SW480 (cell line): ENCODE measurements at regions not wholly inside any gene's neighbourhood (a gene's known extent, or its start where the extent isn't known, plus 50 kb on each side); places are given as distances from the start of the nearest gene placed in this dataset.

Source experiments
- DNase-seq: peaks from one replicate; pipeline ENCODE4 v3.0.0-alpha.2; 2016; ENCODE audit warnings: low spot score

DNA sequence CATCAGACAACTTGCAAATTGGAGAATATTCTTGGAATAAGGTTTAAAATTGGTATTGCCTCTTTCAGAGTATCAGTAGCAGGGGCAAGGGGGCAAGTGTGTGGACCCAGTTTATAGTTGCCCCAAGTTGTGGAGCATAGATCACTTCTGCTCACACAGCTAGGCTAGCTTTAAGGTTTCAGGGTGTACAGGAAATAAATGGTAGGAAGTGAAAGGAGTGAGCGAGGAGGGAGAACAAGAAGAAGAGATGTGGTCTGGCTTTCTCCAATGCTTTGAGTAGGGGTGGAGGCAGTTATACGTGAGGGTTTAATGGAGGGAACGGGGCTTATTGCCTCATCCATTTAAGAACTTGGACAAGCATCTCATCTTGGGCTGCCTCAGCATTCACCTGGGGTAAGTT is 290.0 kb upstream of the CFAP20DC start:
- no peak for DNase-seq

DNA sequence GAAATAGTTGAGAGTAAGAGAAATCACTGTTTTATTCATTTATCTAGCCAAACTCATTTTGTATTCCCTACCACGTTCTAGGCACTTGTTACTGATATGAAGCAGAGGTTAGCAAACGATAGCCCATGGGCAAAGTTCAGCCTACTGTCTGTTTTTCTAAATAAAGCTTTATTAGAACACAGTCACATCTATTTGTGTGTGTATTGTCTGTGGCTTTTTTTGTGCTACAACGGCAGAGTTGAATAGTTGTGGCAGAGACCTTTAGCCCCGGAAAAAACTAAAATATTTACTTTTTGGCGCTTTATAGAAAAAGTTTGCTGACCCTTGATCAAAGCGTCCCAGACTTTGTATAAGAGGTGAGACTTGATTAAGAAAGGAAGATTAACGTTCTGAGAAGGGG is 289.1 kb upstream of the CFAP20DC start:
- DNase-seq = no peak

DNA sequence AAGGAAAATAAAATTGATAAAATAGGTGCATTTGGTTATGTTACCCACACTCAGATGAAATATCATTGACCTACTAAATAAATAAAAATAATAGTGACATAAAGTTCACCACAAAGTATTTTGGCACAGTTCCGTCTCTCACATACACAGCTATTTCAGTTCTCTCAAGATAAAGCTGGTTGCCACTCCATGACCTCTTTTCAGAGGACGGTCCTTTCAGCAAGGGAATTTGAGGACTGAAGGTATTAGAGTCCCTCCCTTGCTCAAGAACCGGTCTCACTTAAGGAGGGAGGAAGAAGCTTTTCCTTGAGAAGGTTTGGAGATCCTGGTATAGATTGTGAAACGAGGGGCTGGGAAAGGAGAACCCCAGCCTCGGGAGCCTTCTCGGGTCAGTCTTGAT is 285.5 kb upstream of the CFAP20DC start:
- DNase-seq = no peak

GRCh38 chr3:59334585-59334984 is 284.8 kb upstream of the CFAP20DC start:
- DNase-seq = no peak

DNA sequence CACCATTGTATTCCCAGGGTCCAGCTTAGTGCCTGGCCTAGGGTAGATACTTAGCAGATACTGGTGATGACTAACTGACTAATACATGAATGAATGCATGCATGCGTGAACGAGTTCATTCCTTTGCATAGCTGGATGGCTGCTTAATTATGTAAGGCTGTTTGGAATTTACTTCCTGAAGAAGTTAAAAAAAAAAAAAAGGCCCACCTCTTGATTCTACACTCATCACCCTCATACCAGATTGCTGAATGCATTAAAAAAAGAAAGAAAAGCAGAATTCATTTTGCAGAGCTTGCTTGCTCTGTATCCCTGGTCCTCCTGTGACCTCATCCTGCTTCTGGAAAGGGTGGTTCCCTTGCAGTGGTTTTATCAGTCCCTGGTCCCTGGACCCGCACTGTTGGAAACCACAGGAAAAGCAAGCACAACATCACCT is 277.6 kb upstream of the CFAP20DC start:
- peak; percentile 64 for DNase-seq

GRCh38 chr3:59326246-59327024 is 276.6 kb upstream of the CFAP20DC start:
- no peak for DNase-seq

DNA sequence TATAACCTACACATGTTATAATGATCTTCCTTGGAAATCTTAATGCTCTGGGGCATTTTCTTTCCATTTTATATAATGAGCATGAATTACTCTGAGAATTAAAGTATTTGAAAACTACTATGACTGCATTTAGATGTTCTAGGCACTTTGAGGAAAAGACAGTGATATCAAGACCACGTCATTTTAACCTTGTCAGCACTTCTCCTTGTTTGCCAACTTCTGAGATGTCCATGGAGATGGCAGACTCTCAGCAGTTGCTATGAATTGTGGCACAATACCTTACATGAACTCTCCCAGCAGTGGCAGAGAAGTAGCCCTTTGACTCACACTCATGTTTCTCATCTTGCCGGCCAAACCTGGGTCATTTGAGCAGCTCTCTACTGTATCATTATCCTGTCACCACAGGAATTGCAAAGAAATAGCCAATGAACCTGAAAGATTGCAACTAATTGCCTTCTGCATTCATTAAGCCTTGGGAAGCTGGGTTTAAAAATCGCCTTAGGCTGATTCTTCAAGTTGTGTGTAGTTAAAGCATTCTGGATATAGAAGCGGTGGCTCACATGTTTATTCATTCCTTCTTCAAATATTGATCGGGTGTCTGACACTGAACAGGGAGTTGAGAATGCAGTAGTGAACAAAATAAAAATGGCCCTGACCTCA is 272.2 kb upstream of the CFAP20DC start:
- DNase-seq = no peak

- DNase-seq = no peak
Observed at GRCh38 chr3:59320080-59320479, 270.3 kb upstream of the CFAP20DC start.

DNA sequence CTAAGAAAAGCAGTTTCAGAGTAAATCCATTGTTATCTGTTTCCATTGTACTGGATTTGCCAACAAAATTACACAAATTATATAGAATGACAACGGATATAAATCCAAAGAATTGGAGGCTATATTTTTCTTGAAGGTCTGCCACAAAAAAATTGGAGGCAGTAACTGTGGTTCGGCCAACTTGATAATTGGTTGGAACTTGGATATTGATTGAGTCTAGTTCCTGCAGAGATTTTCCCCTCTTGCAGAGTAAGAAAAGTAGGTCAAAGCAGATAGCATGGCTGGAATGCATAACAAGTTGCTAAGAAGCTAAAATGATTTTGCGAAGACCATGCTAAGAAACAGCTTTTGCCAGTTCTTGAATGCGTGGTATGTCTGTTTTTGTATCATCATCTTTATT is 269.6 kb upstream of the CFAP20DC start:
- no peak for DNase-seq

GRCh38 chr3:59318881-59319280 is 269.1 kb upstream of the CFAP20DC start:
- no peak for DNase-seq

DNA sequence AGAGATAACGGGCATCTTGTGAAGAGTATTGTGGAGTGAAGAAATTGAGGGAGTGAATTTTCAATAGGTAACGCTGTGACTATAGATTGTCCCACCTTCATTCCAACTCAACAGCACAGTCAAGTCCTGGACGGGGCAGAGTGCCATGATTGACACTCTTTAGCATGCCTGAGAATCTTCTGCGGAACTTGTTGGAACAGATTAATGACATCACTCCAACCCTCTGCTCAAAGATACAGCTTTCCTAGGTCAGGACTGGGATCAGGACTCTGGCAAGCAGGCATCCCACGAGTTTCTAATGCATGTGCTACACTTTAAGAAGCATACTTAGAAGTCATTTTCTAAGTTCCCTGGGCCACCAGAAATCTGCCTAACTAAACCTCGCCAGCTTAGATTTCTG is 267.6 kb upstream of the CFAP20DC start:
- no peak for DNase-seq

DNA sequence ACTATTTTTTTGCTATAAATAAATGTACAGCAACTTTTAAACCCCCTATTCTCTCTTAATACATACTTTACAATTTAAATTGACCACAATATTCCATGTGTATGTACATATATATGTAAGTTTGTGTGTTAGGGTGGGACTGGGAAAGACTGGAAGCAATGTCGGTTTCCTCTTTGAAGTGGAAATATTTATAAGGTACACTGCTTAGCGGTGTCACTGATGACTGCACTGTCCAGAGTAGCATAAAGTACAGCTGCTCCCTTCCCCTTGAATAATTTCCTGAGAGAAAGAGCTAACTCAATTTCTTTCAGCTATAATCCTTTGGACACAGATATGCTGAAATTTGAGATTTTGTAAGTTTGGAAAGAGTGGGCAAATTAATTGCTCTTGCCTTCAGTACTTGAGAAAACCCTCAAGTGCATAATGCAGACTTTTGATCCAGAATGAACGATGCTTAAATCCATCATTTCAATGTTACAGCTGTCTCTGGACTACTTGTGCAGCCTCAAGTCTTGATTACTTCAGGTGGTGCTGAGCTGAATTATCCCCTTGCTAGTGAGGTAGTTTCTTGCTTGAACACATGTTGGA is 267.0 kb upstream of the CFAP20DC start:
- DNase-seq = peak; percentile 87

- peak; percentile 36 for DNase-seq
Observed at GRCh38 chr3:59313365-59313764, 263.5 kb upstream of the CFAP20DC start.

DNA sequence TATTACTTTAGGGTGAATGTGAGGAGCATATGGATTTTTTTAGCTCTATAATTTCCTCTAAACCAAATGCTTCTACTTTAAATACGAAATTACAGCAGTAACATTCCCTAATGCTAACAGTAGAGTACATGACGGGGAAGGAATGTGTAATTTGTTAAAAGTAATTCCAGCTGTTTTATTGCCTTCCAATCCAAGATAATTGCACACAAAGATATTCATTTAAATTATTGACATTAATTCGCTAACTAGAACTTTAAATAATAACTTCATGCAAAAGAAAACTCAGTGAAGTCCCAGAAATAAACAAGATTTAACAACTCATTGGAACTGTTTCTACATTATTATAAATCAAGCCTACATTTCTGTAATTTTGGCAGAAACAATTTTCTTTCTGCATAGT is 261.4 kb upstream of the CFAP20DC start:
- no peak for DNase-seq

DNA sequence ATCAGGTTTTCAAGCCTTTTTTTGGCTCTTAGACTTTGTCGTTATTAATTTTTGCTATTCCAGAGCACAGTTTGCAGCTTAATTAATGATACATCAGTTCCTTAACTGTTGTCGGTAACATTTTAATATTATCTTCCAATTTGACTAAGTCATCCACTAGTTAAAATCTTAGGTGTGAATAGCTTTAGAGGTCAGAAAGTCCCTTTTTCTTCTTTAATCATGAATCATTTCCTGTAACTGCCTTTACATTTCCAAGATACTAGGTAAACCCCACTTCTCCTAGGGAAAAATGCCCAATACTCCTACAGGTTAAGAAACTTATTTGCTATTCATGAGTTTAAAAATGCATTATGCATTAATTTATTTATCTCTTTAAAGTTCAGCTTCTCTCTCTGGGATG is 260.9 kb upstream of the CFAP20DC start:
- DNase-seq = no peak

GRCh38 chr3:59308684-59309083 is 258.9 kb upstream of the CFAP20DC start:
- DNase-seq = no peak

DNA sequence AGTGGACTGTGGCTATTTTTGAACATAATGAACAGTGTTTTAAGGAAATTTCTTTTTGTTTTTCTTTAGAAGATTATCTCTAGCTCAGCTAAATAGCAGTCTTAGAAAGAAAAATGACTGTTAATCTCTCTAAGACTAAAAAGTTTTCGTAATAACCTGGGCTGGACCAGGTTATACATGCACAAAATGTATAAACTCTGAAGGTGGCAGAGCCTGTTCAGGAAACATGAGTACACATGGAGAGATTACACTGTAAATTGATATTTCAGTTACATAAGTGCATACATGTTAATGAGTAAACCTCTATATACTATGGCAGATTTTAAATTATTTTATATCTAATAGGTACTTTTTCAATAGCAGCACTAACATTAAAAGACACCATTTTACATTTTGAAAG is 258.2 kb upstream of the CFAP20DC start:
- no peak for DNase-seq

- DNase-seq = no peak
Observed at GRCh38 chr3:59306436-59306835, 256.6 kb upstream of the CFAP20DC start.

- no peak for DNase-seq
Observed at GRCh38 chr3:59304296-59304695, 254.5 kb upstream of the CFAP20DC start.

- no peak for DNase-seq
Observed at GRCh38 chr3:59303452-59303851, 253.6 kb upstream of the CFAP20DC start.

GRCh38 chr3:59302442-59302841 is 252.6 kb upstream of the CFAP20DC start:
- no peak for DNase-seq

GRCh38 chr3:59300733-59301132 is 250.9 kb upstream of the CFAP20DC start:
- DNase-seq = no peak

GRCh38 chr3:59299561-59299960 is 249.7 kb upstream of the CFAP20DC start:
- DNase-seq = no peak
